ENCODE measurements at regions not wholly inside any gene's neighbourhood (a gene's known extent, or its start where the extent isn't known, plus 50 kb on each side); places are given as distances from the start of the nearest gene placed in this dataset.

- TF ChIP-seq CTCF (IDR thresholded peaks at IDR 0.05; ENCODE audit: insufficient read depth, missing control alignments) = no peak
- FAIRE-seq = no peak
Observed at GRCh38 chr16:65855171-65856145, 511.0 kb upstream of the CDH5 start.

DNA sequence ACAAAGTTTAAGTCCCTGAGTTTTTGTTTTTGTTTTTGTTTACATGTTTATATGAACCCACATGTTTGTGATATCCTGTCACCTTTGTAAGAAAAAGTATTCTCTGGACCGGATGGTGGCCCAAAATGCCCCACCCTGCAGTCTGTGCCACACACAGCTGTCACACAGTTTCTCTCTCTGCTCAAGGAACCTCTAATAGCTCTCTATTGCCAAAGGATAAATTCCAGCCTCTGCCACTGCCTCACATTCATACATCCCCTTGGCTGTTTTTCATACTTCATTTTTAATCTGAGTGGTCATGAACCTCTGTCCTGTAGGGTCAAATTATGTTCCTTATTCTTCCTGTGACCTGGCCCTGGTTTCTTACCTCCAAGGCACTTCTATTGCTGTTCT, 520.3 kb upstream of the CDH5 start:
- no peak for TF ChIP-seq CTCF (IDR thresholded peaks at IDR 0.05; ENCODE audit: insufficient read depth, missing control alignments)
- DNase-seq (ENCODE audit: insufficient read length, low spot score) = no peak

More at GRCh38 chr16:65855171-65856145, 511.0 kb upstream of the CDH5 start:
- DNase-seq (ENCODE audit: insufficient read length, low spot score) = no peak

GRCh38 chr16:65845466-65846209, 520.9 kb upstream of the CDH5 start:
- no peak for FAIRE-seq
- no peak for TF ChIP-seq CTCF (IDR thresholded peaks at IDR 0.05; ENCODE audit: insufficient read depth, missing control alignments)
- no peak for DNase-seq (ENCODE audit: insufficient read length, low spot score)

More for the DNA sequence above, 520.3 kb upstream of the CDH5 start:
- no peak for FAIRE-seq

GRCh38 chr16:65843941-65844340, 522.5 kb upstream of the CDH5 start:
- DNase-seq (ENCODE audit: insufficient read length, low spot score) (no peak), FAIRE-seq (no peak)
- no peak for TF ChIP-seq CTCF (IDR thresholded peaks at IDR 0.05; ENCODE audit: insufficient read depth, missing control alignments)

DNA sequence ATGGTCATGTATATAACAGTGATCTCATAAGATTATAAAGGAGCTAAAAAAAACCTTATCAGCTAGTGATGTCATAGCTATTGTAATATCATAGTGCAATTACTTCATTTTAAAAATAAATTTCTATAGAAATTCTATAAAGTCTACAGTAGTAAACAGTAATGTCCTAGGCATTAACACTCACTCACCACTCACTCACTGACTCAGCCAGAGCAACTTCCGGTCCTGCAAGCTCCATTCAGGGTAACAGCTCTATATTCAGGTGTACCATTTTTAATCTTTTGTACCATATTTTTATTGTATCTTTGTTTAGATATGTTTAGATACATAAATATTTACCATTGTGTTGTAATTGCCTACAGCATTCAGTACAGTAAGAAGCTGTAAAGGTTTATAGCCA, 524.4 kb upstream of the CDH5 start:
- no peak for DNase-seq (ENCODE audit: insufficient read length, low spot score)
- no peak for TF ChIP-seq CTCF (IDR thresholded peaks at IDR 0.05; ENCODE audit: insufficient read depth, missing control alignments)
- no peak for FAIRE-seq

DNA sequence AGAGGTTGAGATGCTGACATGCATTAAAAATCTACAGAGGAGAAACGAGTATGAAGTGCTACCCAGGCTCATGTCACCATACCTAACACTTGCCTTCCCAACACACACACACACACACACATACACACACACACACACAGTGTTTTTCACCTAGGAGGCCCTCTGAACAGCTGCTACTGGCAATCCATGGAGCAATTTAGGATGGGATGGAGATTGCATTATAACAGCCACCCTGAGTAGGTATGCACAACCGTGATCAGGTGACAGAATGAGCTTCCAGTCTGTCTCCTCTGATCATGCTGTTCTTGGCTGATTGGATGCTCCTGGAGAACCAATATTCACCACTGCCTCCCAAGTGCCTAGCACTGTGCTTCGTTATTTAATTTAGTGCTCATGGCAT, 528.5 kb upstream of the CDH5 start:
- FAIRE-seq (no peak), DNase-seq (ENCODE audit: insufficient read length, low spot score) (no peak)
- TF ChIP-seq CTCF (IDR thresholded peaks at IDR 0.05; ENCODE audit: insufficient read depth, missing control alignments) = no peak

Measured in D721Med (cell line).